HUES6 (cell line): ENCODE measurements at regions not wholly inside any gene's neighbourhood (a gene's known extent, or its start where the extent isn't known, plus 50 kb on each side); places are given as distances from the start of the nearest gene placed in this dataset.

ENCODE experiments used
- H3K27ac ChIP-seq: 2 replicates; pipeline ENCODE4 v1.7.0; 2013; ENCODE audit warnings: low read depth, mild to moderate bottlenecking, low read length, inconsistent platforms
- H3K27me3 ChIP-seq: 2 replicates; pipeline ENCODE4 v1.6.1; 2013; ENCODE audit warnings: low read length; ENCODE audit not compliant: control insufficient read depth, insufficient read depth
- H3K36me3 ChIP-seq: 2 replicates; pipeline ENCODE4 v1.6.1; 2013; ENCODE audit warnings: low read length; ENCODE audit not compliant: control insufficient read depth, insufficient read depth
- H3K4me1 ChIP-seq: 2 replicates; pipeline ENCODE4 v1.6.1; 2013; ENCODE audit warnings: low read length; ENCODE audit not compliant: control insufficient read depth, insufficient read depth
- H3K4me3 ChIP-seq: 2 replicates; pipeline ENCODE4 v1.5.1; 2013; ENCODE audit warnings: low read depth, low read length
- H3K9ac ChIP-seq: one replicate; pipeline ENCODE4 v1.6.1; 2013; ENCODE audit warnings: mild to moderate bottlenecking, low read length
- H3K9me3 ChIP-seq: 2 replicates; pipeline ENCODE4 v1.6.1; 2013; ENCODE audit warnings: low read depth, low read length; ENCODE audit not compliant: control insufficient read depth, insufficient read depth

DNA sequence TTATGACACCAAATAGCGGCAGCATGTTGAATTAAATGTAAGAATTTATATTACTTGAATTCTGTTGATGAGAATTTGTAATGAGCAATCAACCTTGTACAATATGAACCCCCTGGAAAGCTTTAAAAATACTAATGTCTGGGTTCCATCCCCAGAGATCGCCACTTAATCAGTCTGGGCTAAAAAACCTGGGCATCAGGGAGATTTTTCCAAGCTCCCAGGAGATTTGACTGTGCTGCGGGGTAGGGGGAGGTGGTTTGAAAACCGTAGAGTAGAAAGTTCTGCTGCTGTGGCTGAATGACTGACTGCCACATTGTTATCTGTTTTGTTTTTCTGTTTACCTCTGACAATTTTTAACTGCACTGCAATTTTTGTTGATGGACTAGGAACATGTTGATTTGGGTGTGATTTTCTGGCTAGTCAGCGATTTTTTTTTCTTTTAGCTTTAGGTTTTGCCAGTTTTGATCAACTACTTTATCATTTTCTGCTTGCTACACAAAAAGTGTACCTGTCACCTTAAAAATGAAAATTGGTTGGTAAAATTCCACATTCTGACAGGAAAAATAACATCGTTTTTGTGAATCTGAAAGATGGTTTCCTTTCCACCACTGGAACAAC lies 79.3 kb downstream of the PCTP start:
- no peaks in the 10 kb centered on the region for H3K9me3 ChIP-seq
- no peak overlapping the region for H3K27ac ChIP-seq
- H3K36me3 ChIP-seq = no peaks in the 10 kb centered on the region
- no peaks in the 10 kb centered on the region for H3K4me1 ChIP-seq
- H3K27me3 ChIP-seq = no peaks in the 10 kb centered on the region
- no peak overlapping the region for H3K4me3 ChIP-seq
- no peak overlapping the region for H3K9ac ChIP-seq

DNA sequence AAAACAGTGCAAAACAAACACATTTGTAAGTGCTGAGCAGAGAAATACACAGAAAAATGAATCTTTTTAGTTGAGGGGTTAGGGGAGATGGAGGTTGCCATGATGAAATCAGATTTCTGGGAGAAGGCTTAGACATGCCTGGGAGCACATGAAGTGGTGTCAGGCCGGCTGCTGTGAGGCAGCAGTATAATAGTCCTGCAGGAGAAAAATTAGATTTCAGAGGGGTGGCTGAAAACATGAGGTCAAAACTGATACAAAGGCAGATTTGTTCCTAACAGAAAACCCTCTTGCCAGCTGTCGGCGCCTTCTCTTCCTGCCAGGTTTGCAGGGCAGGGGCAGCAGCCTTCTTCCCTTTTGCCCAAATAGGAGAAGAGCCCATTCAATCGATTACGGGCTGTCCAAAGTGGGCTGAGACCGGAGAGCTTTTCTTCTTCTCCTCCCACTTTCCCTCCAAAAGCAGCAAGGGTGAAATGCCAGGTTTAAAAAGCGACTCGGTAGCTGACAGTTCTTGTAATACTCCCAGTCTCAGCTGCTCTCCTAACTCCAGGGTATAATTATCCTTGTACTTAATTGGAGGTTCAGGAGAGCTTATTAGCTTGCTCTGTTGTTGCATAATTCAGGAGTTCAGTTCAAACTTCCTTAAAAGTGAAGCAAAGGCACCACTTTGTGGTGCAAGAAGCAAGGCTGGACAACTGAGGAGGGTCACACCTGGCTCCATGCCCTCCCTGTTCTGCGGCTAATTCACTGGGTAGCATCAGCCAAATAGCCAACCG lies 80.0 kb downstream of the PCTP start:
- no peaks in the 10 kb centered on the region for H3K4me1 ChIP-seq
- H3K27ac ChIP-seq = no peak overlapping the region
- H3K27me3 ChIP-seq = no peaks in the 10 kb centered on the region
- no peaks in the 10 kb centered on the region for H3K36me3 ChIP-seq
- no peak overlapping the region for H3K9ac ChIP-seq
- no peaks in the 10 kb centered on the region for H3K9me3 ChIP-seq
- no peak overlapping the region for H3K4me3 ChIP-seq

DNA sequence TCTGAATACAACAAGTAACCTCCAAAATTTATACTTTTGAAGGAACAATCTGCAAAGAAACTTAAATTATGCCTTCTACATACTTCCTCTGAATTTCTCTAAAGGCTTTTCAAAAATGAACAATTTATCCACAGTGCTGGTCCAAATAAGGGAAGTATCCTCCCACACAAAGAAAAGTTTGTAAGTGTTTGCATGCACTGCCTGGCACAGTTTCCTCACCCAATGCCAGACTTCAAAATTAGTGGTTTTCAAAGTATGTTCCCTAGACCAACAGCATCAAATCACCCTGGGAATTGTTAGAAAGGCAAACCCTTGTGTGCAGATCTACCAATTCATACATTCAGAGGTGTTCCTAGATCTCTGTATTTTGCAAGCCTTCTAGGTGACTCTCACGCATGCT lies 82.5 kb downstream of the PCTP start:
- Histone ChIP-seq H3K27me3 (no peaks in the 10 kb centered on the region), H3K9me3 (no peaks in the 10 kb centered on the region), H3K36me3 (no peaks in the 10 kb centered on the region), H3K4me1 (no peaks in the 10 kb centered on the region), H3K27ac (no peak overlapping the region), H3K9ac (no peak overlapping the region), H3K4me3 (no peak overlapping the region)

DNA sequence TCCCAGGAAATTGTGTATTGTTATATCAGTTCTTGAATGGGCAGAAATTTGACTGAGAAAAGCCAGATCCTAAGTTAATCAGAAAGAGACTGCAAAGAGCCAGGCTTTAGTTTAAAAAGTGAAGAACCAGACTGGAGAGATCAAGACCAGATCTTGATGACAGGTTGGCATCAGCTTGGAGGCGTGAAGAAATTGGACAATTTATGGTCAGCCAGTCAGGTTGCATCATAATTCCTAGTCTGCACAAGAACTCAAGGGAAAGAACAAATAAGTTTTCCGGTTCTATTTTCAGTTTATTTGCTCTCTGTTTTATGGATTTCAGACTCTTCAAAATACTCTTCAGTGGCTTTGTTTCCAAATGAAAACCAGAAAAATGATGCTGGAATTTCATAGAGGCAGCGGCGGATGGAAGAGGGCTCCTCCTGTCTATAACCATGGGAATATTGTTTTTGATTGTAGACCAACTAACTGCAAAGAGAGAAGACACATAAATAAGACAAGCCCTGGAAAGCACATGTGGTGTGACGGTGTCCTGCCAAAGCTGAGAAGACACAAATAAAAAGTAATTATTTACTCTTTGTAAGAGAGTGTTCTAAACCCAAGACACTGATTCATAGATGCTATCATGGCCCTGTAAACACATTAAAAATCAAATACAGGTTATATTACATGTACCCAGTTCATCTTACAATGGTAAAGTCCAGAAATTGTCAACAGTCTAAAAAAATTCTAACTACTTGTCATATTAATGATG lies 91.7 kb downstream of the PCTP start:
- H3K4me3 ChIP-seq = no peak overlapping the region
- no peak overlapping the region for H3K27ac ChIP-seq
- H3K9me3 ChIP-seq = no peaks in the 10 kb centered on the region
- H3K9ac ChIP-seq = no peak overlapping the region
- H3K36me3 ChIP-seq = no peaks in the 10 kb centered on the region
- H3K4me1 ChIP-seq = peaks cover 3% of the 10 kb centered on the region; the same call in 1 of the 2 replicates
- no peaks in the 10 kb centered on the region for H3K27me3 ChIP-seq

DNA sequence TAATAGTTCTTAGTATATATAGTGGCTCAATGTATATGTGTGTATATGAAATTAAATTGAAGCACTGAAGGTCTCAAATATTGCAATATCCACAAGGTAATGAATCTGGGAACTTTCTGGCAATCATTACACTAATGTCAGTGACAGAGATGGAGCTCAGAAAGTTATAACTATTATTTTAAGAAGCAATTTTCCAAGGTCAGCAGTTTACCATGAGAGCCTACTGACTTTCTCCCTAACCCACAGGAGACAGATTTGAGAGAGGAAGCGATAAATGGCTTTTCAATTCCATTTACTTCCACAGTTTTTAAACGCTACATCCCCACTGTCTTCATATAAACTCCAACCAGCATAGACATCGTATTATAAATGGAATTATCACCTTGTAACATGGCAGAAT lies 92.9 kb downstream of the PCTP start:
- H3K36me3 ChIP-seq = no peaks in the 10 kb centered on the region
- peaks cover 3% of the 10 kb centered on the region; the same call in 1 of the 2 replicates for H3K4me1 ChIP-seq
- H3K4me3 ChIP-seq = no peak overlapping the region
- no peaks in the 10 kb centered on the region for H3K9me3 ChIP-seq
- H3K9ac ChIP-seq = no peak overlapping the region
- H3K27me3 ChIP-seq = no peaks in the 10 kb centered on the region
- H3K27ac ChIP-seq = no peak overlapping the region

DNA sequence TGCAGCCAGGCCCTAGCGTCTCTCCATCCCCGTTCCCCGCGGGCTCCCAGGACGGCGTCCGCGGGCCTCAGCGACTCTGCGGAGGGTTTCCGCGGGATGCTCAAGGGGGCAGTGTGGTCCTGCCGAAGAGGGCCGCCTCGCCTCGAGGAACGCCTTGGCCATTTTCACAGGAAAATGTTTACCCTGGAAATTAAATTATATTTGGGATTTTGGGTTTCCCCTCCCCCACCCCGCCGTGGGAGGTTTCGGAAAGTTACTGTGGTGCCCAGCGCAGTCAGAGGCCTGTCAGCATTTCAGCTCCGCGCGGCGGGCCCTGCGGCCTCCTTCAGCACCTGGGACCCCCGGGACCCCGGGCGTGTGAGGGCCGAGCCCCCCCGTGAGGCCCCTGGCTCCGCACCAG lies 94.5 kb downstream of the PCTP start:
- Histone ChIP-seq H3K9me3 (no peaks in the 10 kb centered on the region), H3K27ac (no peak overlapping the region), H3K4me1 (peaks cover 3% of the 10 kb centered on the region; the same call in 1 of the 2 replicates), H3K9ac (no peak overlapping the region), H3K27me3 (no peaks in the 10 kb centered on the region), H3K4me3 (peak overlapping the region; percentile 54), H3K36me3 (no peaks in the 10 kb centered on the region)

DNA sequence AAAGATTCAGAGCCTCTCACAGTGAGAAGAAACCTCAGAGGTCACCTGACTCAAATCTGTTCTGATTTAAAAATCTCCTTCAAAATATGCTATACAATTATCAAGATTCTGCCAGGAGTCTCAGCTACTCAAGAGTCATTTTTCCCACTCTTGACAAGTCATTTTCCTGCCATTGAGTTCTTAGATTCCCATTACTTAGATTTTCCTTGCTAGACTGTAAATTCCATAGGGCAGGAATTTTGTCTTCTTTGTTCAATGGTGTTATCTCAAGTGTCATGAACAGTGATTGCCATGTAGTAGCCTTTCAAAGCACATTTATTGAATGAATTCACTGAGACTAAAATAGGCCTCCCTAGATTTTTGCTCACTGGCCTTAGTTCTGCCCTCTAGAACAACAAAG lies 95.9 kb downstream of the PCTP start:
- Histone ChIP-seq H3K36me3 (no peaks in the 10 kb centered on the region), H3K27ac (no peak overlapping the region), H3K9ac (no peak overlapping the region), H3K27me3 (no peaks in the 10 kb centered on the region), H3K4me3 (no peak overlapping the region), H3K4me1 (peaks cover 3% of the 10 kb centered on the region; the same call in 1 of the 2 replicates), H3K9me3 (no peaks in the 10 kb centered on the region)

DNA sequence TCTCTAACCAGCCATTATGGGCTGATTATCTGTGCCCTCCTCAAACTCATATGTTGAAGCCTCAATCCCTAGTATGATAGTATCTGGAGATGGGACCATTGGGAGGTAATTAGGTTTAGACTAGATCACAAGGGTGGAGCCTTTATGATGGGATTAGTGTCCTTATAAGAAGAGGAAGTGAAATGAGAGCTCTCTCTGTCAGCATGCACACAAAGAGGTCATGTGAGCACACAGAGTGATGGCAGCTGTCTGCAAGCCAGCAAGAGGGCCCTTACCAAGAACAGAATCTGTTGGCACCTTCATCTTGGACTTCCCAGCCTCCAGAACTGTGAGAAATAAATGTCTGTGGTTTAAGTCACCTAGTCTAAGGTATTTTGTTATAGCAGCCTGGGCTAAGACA lies 101.9 kb downstream of the PCTP start:
- no peaks in the 10 kb centered on the region for H3K27me3 ChIP-seq
- H3K27ac ChIP-seq = no peak overlapping the region

DNA sequence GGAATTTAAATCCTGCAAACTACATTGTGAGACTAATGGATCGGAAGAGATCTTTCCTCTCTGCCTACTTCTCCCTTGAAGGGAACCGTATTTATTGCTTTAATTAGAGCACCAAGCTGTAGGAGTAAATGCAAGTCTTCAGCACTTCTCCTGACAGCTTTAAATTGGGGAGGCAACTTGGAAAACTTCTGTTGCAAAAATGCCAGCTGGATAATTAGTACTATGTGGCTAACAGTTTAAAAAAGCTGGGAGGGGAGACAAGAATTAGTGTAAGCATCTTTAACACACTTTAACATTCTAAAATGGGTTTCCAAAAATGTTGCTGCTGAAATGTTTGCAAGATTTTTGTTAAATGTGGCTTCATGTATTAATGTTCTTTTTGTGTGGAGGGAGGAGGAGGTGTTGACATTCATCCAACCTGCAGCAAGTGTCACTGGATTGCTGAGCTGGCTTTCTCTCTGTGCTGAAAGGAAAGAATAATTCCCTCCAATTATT lies 108.5 kb downstream of the PCTP start:
- Histone ChIP-seq H3K27ac (no peak overlapping the region), H3K9ac (no peak overlapping the region), H3K4me1 (no peaks in the 10 kb centered on the region), H3K4me3 (no peak overlapping the region), H3K36me3 (no peaks in the 10 kb centered on the region), H3K27me3 (no peaks in the 10 kb centered on the region), H3K9me3 (no peaks in the 10 kb centered on the region)

More for the DNA sequence above, 101.9 kb downstream of the PCTP start:
- no peaks in the 10 kb centered on the region for H3K4me1 ChIP-seq
- no peaks in the 10 kb centered on the region for H3K36me3 ChIP-seq
- no peaks in the 10 kb centered on the region for H3K9me3 ChIP-seq
- H3K4me3 ChIP-seq = no peak overlapping the region
- no peak overlapping the region for H3K9ac ChIP-seq

DNA sequence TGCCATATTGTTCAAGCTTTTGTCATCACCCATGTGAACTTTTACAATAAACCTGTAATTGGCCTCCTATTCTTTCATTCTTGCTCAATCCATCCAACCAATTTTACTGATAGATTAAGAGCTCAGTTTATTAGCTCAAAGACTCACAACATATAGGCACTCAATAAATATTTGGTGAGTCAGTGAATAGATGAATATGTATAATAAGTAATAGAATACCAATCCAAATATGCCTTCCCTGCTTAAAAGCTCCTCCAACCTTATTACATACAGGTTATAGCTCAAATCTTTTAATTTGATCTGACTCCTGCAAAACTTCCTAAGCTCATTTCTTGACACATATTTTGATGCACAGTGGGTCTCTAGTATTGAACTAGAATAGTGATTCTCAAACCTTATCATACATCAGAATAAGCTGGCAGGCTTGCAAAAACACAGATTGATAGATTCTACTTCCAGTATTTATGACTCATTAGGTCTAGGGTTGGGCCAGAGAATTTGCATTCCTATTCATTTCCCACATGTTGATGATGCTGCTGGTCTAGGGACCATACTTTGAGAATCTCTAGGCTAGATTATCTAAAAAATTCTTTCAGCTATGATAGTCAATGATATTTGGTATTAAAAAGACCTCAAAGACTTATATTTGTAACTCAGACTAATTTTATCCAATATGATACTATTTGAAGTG lies 114.4 kb downstream of the PCTP start:
- Histone ChIP-seq H3K9ac (no peak overlapping the region), H3K36me3 (no peaks in the 10 kb centered on the region), H3K4me3 (no peak overlapping the region), H3K27me3 (no peaks in the 10 kb centered on the region), H3K9me3 (peaks cover 30% of the 10 kb centered on the region), H3K4me1 (peaks cover 6% of the 10 kb centered on the region; the same call in 1 of the 2 replicates), H3K27ac (no peak overlapping the region)
